ENCODE measurements at regions not wholly inside any gene's neighbourhood (a gene's known extent, or its start where the extent isn't known, plus 50 kb on each side); places are given as distances from the start of the nearest gene placed in this dataset.

DNA sequence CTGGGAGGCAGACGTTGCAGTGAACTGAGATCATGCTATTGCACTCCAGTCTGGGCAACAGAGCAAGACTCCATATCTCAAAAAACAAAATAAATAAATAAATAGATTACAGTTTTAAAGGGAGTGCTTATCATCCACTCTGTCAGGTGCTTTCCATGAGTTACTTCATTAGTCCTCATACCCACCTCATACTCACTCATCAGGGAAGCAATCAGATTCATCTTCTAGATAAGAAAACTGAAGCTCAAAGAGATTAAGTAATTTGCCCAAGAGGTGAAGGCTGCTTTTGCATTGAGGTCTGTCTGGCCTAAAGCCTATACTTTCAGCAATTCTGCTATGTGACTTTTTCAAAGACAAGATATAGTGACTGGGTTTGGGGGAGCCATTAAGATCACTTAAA lies 101.0 kb downstream of the RASSF10 start:
- Histone ChIP-seq H3K27ac (ENCODE audit: low read length, poor library complexity, severe bottlenecking) (no peak overlapping the region), H3K18ac (ENCODE audit: low read depth in 1 of 2, low read length in 2 of 2) (no peak overlapping the region), H3K36me3 (ENCODE audit: control insufficient read depth in 1 of 2, insufficient read depth in 2 of 2, low read depth in 1 of 2, low read length in 2 of 2) (no peaks in the 10 kb centered on the region), H3K23ac (ENCODE audit: low read length in 2 of 2) (no peak overlapping the region), H3K4ac (ENCODE audit: low read depth in 1 of 2, low read length in 2 of 2) (no peak overlapping the region), H2AFZ (ENCODE audit: low read depth, low read length) (no peak overlapping the region), H2BK12ac (ENCODE audit: low read length in 2 of 2) (no peak overlapping the region), H4K91ac (ENCODE audit: low read length) (no peak overlapping the region), H4K8ac (ENCODE audit: low read length) (no peak overlapping the region), H2BK5ac (ENCODE audit: low read depth, low read length, poor library complexity, severe bottlenecking) (no peak overlapping the region), H3K9ac (ENCODE audit: low read length) (no peak overlapping the region), H3K4me3 (ENCODE audit: insufficient read depth in 1 of 2, low read depth in 1 of 2, low read length in 2 of 2) (no peak overlapping the region), H2AK5ac (ENCODE audit: low read length, severe bottlenecking) (no peak overlapping the region), H3K27me3 (ENCODE audit: control insufficient read depth in 1 of 2, insufficient read depth in 1 of 2, low read length in 2 of 2) (peaks cover 0 to 31% of the 10 kb centered on the region in 2 experiments), H3K4me1 (ENCODE audit: control insufficient read depth, insufficient read depth, low read depth, low read length) (peaks cover 14% of the 10 kb centered on the region), H3K9me3 (ENCODE audit: control insufficient read depth, low read length) (peaks cover 11% of the 10 kb centered on the region), H3K4me2 (ENCODE audit: low read length, poor library complexity, severe bottlenecking) (no peak overlapping the region), H3K14ac (ENCODE audit: low read length in 2 of 2) (no peak overlapping the region), H2BK120ac (ENCODE audit: low read depth, low read length) (no peak overlapping the region), H2BK15ac (ENCODE audit: low read depth, poor library complexity, severe bottlenecking) (no peak overlapping the region), H3K79me1 (replicated peaks; ENCODE audit: low read length, poor library complexity, severe bottlenecking) (no peaks in the 10 kb centered on the region)
- no CpG with 5 or more reads among the region's 1 CpG for WGBS
- no peak for DNase-seq

DNA sequence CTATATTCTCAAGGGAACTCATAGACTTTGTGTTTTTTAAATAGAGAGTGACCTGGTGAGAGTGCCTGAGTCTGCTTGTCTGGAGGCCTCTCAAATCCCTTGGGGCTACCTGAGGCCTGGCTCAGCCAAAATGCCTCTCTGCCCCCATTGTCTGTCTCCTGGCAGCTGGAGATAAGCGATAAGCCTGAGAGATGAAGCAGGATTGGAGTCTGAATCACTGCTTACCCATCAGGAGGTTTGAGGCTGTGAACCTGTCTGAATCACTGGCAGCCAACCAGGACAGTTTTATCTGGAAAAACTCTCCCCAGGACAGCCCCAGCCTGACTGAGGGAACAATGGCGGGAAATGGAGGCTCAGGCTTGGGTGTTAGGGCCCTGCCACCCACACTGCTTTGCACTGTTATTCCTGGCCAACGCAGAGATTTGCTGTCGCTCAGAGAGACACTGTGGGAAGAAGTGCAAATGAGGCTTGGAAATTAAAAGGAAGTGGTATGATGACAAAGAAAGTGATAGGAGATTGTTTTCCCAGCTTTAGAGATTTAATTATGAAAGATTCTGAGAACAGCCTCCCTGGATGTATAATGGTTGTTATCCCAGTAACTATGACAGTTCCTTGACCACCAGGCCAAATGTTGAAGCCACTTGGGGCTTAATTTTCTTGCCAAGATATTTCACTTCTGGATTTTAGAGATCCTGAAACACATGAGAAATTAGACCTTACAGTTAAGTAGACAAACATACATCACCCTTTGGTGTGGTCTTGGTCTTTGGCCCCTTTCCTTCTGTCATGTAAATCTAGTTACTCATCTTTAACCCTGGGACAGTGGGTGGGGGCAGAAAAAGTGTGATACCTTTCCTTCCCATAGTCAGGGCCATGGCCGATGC lies 102.1 kb downstream of the RASSF10 start:
- Histone ChIP-seq H3K23ac (ENCODE audit: low read length in 2 of 2) (no peak overlapping the region), H2BK15ac (ENCODE audit: low read depth, poor library complexity, severe bottlenecking) (no peak overlapping the region), H3K9me3 (ENCODE audit: control insufficient read depth, low read length) (peaks cover 11% of the 10 kb centered on the region), H2AFZ (ENCODE audit: low read depth, low read length) (no peak overlapping the region), H3K4me1 (ENCODE audit: control insufficient read depth, insufficient read depth, low read depth, low read length) (peaks cover 19% of the 10 kb centered on the region), H2BK5ac (ENCODE audit: low read depth, low read length, poor library complexity, severe bottlenecking) (no peak overlapping the region), H4K91ac (ENCODE audit: low read length) (no peak overlapping the region), H3K18ac (ENCODE audit: low read depth in 1 of 2, low read length in 2 of 2) (no peak overlapping the region), H3K4me2 (ENCODE audit: low read length, poor library complexity, severe bottlenecking) (no peak overlapping the region), H2BK120ac (ENCODE audit: low read depth, low read length) (no peak overlapping the region), H2BK12ac (ENCODE audit: low read length in 2 of 2) (no peak overlapping the region), H3K79me1 (replicated peaks; ENCODE audit: low read length, poor library complexity, severe bottlenecking) (no peaks in the 10 kb centered on the region), H3K27ac (ENCODE audit: low read length, poor library complexity, severe bottlenecking) (peak overlapping the region; percentile 1), H3K9ac (ENCODE audit: low read length) (no peak overlapping the region), H3K4ac (ENCODE audit: low read depth in 1 of 2, low read length in 2 of 2) (peak overlapping the region in 1 of 2 experiments; percentile 36), H2AK5ac (ENCODE audit: low read length, severe bottlenecking) (peak overlapping the region; percentile 85), H3K36me3 (ENCODE audit: control insufficient read depth in 1 of 2, insufficient read depth in 2 of 2, low read depth in 1 of 2, low read length in 2 of 2) (no peaks in the 10 kb centered on the region), H4K8ac (ENCODE audit: low read length) (no peak overlapping the region), H3K4me3 (ENCODE audit: insufficient read depth in 1 of 2, low read depth in 1 of 2, low read length in 2 of 2) (no peak overlapping the region), H3K14ac (ENCODE audit: low read length in 2 of 2) (no peak overlapping the region), H3K27me3 (ENCODE audit: control insufficient read depth in 1 of 2, insufficient read depth in 1 of 2, low read length in 2 of 2) (peaks cover 0 to 24% of the 10 kb centered on the region in 2 experiments)
- 76% methylated on average over 5 of the region's 5 CpGs for WGBS
- no peak for DNase-seq

DNA sequence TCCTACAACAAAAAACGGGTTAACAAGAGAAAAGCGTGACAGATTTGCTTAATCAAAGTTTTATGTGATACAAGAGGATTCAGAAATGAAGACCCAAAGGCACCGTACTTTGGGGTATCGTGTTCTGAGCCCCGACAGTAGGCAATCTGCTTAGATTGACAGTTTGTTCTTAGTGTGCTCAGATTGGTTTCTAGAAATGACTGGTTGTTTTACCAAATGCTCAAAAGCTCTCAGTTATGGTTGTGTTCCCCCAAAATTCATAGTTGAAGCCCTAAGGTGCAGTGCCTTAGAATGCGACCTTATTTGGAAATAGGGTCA lies 102.7 kb downstream of the RASSF10 start:
- H2AFZ ChIP-seq (ENCODE audit: low read depth, low read length), result no peak overlapping the region
- no peak overlapping the region for H3K23ac ChIP-seq (ENCODE audit: low read length in 2 of 2)
- H3K14ac ChIP-seq (ENCODE audit: low read length in 2 of 2), result no peak overlapping the region
- no peaks in the 10 kb centered on the region for H3K36me3 ChIP-seq (ENCODE audit: control insufficient read depth in 1 of 2, insufficient read depth in 2 of 2, low read depth in 1 of 2, low read length in 2 of 2)
- no peak overlapping the region for H3K9ac ChIP-seq (ENCODE audit: low read length)
- no peak overlapping the region for H2BK15ac ChIP-seq (ENCODE audit: low read depth, poor library complexity, severe bottlenecking)
- no peak overlapping the region for H3K18ac ChIP-seq (ENCODE audit: low read depth in 1 of 2, low read length in 2 of 2)
- H3K4ac ChIP-seq (ENCODE audit: low read depth in 1 of 2, low read length in 2 of 2), result no peak overlapping the region
- no peak overlapping the region for H4K91ac ChIP-seq (ENCODE audit: low read length)
- no peak for DNase-seq
- no peak overlapping the region for H2BK5ac ChIP-seq (ENCODE audit: low read depth, low read length, poor library complexity, severe bottlenecking)
- H3K79me1 ChIP-seq (replicated peaks; ENCODE audit: low read length, poor library complexity, severe bottlenecking), result no peaks in the 10 kb centered on the region
- H4K8ac ChIP-seq (ENCODE audit: low read length), result no peak overlapping the region
- H3K4me1 ChIP-seq (ENCODE audit: control insufficient read depth, insufficient read depth, low read depth, low read length), result peaks cover 22% of the 10 kb centered on the region
- peaks cover 11% of the 10 kb centered on the region for H3K9me3 ChIP-seq (ENCODE audit: control insufficient read depth, low read length)
- H3K27me3 ChIP-seq (ENCODE audit: control insufficient read depth in 1 of 2, insufficient read depth in 1 of 2, low read length in 2 of 2), result peaks cover 0 to 20% of the 10 kb centered on the region in 2 experiments
- H3K27ac ChIP-seq (ENCODE audit: low read length, poor library complexity, severe bottlenecking), result no peak overlapping the region
- peak overlapping the region; percentile 85 for H2AK5ac ChIP-seq (ENCODE audit: low read length, severe bottlenecking)
- H2BK12ac ChIP-seq (ENCODE audit: low read length in 2 of 2), result no peak overlapping the region
- H3K4me3 ChIP-seq (ENCODE audit: insufficient read depth in 1 of 2, low read depth in 1 of 2, low read length in 2 of 2), result no peak overlapping the region
- 80% methylated on average over 6 of the region's 6 CpGs for WGBS
- H3K4me2 ChIP-seq (ENCODE audit: low read length, poor library complexity, severe bottlenecking), result no peak overlapping the region
- no peak overlapping the region for H2BK120ac ChIP-seq (ENCODE audit: low read depth, low read length)

DNA sequence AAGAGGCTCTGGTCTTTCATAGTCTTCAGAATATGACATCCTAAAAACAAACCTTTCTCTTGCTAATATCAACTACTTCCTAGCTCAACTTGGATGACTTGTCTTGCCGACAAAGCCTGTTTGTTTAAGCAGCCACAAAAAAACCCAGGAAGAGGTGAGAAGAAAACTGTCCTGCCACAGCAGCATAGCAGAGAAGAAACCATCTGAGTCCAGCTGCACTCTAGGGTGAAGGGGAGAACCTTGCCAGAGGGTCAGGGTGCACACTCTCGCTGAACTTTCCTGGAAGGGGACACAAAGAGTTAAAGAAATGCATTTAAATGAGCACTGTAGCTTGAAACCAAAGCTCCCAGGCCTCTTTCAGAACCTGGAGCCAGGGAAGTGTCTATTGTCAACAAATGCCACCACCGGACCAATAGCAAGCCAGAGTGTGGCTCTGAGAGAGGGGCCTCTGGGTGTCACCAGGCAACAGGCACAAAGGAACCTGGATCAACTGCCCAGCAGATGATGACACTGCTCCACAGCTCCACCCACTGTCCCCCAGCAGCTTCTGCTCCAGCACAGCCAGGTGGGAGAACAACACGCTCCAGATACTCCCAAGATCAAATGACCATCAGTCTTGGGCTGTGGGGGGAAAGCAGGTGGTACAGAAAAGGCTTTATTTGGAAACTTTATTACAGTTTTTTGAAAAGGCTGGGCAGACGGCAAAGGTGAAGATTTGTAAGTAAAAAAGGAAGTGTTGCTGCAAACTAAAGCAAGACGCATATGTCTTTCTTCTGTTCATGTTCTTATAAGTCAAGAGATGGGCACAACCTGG lies 105.7 kb downstream of the RASSF10 start:
- Histone ChIP-seq H3K9me3 (ENCODE audit: control insufficient read depth, low read length) (no peaks in the 10 kb centered on the region), H2BK5ac (ENCODE audit: low read depth, low read length, poor library complexity, severe bottlenecking) (peak overlapping the region; percentile 15), H3K27ac (ENCODE audit: low read length, poor library complexity, severe bottlenecking) (peak overlapping the region; percentile 8), H3K4me1 (ENCODE audit: control insufficient read depth, insufficient read depth, low read depth, low read length) (peaks cover 31% of the 10 kb centered on the region), H3K79me1 (replicated peaks; ENCODE audit: low read length, poor library complexity, severe bottlenecking) (no peaks in the 10 kb centered on the region), H2AFZ (ENCODE audit: low read depth, low read length) (no peak overlapping the region), H3K9ac (ENCODE audit: low read length) (no peak overlapping the region), H3K27me3 (ENCODE audit: control insufficient read depth in 1 of 2, insufficient read depth in 1 of 2, low read length in 2 of 2) (peaks cover 0 to 11% of the 10 kb centered on the region in 2 experiments), H3K4ac (ENCODE audit: low read depth in 1 of 2, low read length in 2 of 2) (no peak overlapping the region), H3K23ac (ENCODE audit: low read length in 2 of 2) (no peak overlapping the region), H2BK120ac (ENCODE audit: low read depth, low read length) (no peak overlapping the region), H4K8ac (ENCODE audit: low read length) (no peak overlapping the region), H3K36me3 (ENCODE audit: control insufficient read depth in 1 of 2, insufficient read depth in 2 of 2, low read depth in 1 of 2, low read length in 2 of 2) (no peaks in the 10 kb centered on the region), H2BK15ac (ENCODE audit: low read depth, poor library complexity, severe bottlenecking) (no peak overlapping the region), H3K4me3 (ENCODE audit: insufficient read depth in 1 of 2, low read depth in 1 of 2, low read length in 2 of 2) (no peak overlapping the region), H3K4me2 (ENCODE audit: low read length, poor library complexity, severe bottlenecking) (no peak overlapping the region), H3K18ac (ENCODE audit: low read depth in 1 of 2, low read length in 2 of 2) (no peak overlapping the region), H3K14ac (ENCODE audit: low read length in 2 of 2) (no peak overlapping the region), H2BK12ac (ENCODE audit: low read length in 2 of 2) (no peak overlapping the region), H2AK5ac (ENCODE audit: low read length, severe bottlenecking) (peak overlapping the region; percentile 83), H4K91ac (ENCODE audit: low read length) (no peak overlapping the region)
- DNase-seq, result no peak
- WGBS, result 72% methylated on average over 5 of the region's 6 CpGs
